ENCODE measurements at regions not wholly inside any gene's neighbourhood (a gene's known extent, or its start where the extent isn't known, plus 50 kb on each side); places are given as distances from the start of the nearest gene placed in this dataset.
A peak's percentile ranks its signal among the peaks of the same experiment; 100 is the strongest.

- Histone ChIP-seq H3K27me3 (ENCODE audit: control insufficient read depth in 4 of 4, insufficient read depth in 4 of 4, low read length in 3 of 4) (no peaks in the 10 kb centered on the region), H3K4me3 (ENCODE audit: low read depth in 1 of 3, low read length in 3 of 3) (no peak overlapping the region), H3K9ac (ENCODE audit: low read depth in 1 of 2, low read length in 2 of 2) (no peak overlapping the region), H3K27ac (ENCODE audit: low read depth in 1 of 2, low read length in 2 of 2) (no peak overlapping the region), H3K36me3 (ENCODE audit: control insufficient read depth in 4 of 4, insufficient read depth in 3 of 4, low read depth in 1 of 4, low read length in 3 of 4) (no peaks in the 10 kb centered on the region), H3K4me1 (ENCODE audit: control insufficient read depth in 4 of 4, insufficient read depth in 4 of 4, low read length in 3 of 4) (no peaks in the 10 kb centered on the region), H3K9me3 (ENCODE audit: control insufficient read depth in 4 of 4, low read length in 3 of 4) (no peaks in the 10 kb centered on the region)
- 90% methylated on average over 2 of the region's 2 CpGs for WGBS
- DNase-seq (ENCODE audit: low spot score), result no peak
- TF ChIP-seq EGR1 (IDR thresholded peaks at IDR 0.05; ENCODE audit: low read depth in 2 of 2), result no peak
- TF ChIP-seq HNF4A (conservative IDR thresholded peaks at IDR 0.05), result peak in 1 of 2 donors; percentile 19
Measured at GRCh38 chr1:88311907-88312306, 372.2 kb upstream of the PKN2 start.

GRCh38 chr1:88317396-88317795, 366.7 kb upstream of the PKN2 start:
- 73% methylated on average over 1 of the region's 1 CpG for WGBS
- DNase-seq (ENCODE audit: low spot score), result no peak
- H3K27ac ChIP-seq (ENCODE audit: low read depth in 1 of 2, low read length in 2 of 2), result no peak overlapping the region
- no peaks in the 10 kb centered on the region for H3K27me3 ChIP-seq (ENCODE audit: control insufficient read depth in 4 of 4, insufficient read depth in 4 of 4, low read length in 3 of 4)
- H3K4me3 ChIP-seq (ENCODE audit: low read depth in 1 of 3, low read length in 3 of 3), result no peak overlapping the region
- no peaks in the 10 kb centered on the region for H3K9me3 ChIP-seq (ENCODE audit: control insufficient read depth in 4 of 4, low read length in 3 of 4)
- no peak overlapping the region for H3K9ac ChIP-seq (ENCODE audit: low read depth in 1 of 2, low read length in 2 of 2)
- H3K4me1 ChIP-seq (ENCODE audit: control insufficient read depth in 4 of 4, insufficient read depth in 4 of 4, low read length in 3 of 4), result no peaks in the 10 kb centered on the region
- H3K36me3 ChIP-seq (ENCODE audit: control insufficient read depth in 4 of 4, insufficient read depth in 3 of 4, low read depth in 1 of 4, low read length in 3 of 4), result no peaks in the 10 kb centered on the region
- no peak for TF ChIP-seq RAD21 (IDR thresholded peaks at IDR 0.05)
- no peak for TF ChIP-seq NR2F2 (IDR thresholded peaks at IDR 0.05)
- TF ChIP-seq RXRA (IDR thresholded peaks at IDR 0.05), result no peak
- TF ChIP-seq YY1 (IDR thresholded peaks at IDR 0.05), result no peak
- no peak for TF ChIP-seq FOXA2 (IDR thresholded peaks at IDR 0.05)
- TF ChIP-seq HNF4G (IDR thresholded peaks at IDR 0.05), result no peak
- TF ChIP-seq SP1 (IDR thresholded peaks at IDR 0.05), result no peak
- TF ChIP-seq FOXA1 (IDR thresholded peaks at IDR 0.05), result no peak

- Histone ChIP-seq H3K4me1 (ENCODE audit: control insufficient read depth in 4 of 4, insufficient read depth in 4 of 4, low read length in 3 of 4) (no peaks in the 10 kb centered on the region), H3K27me3 (ENCODE audit: control insufficient read depth in 4 of 4, insufficient read depth in 4 of 4, low read length in 3 of 4) (no peaks in the 10 kb centered on the region), H3K9ac (ENCODE audit: low read depth in 1 of 2, low read length in 2 of 2) (no peak overlapping the region), H3K9me3 (ENCODE audit: control insufficient read depth in 4 of 4, low read length in 3 of 4) (no peaks in the 10 kb centered on the region), H3K36me3 (ENCODE audit: control insufficient read depth in 4 of 4, insufficient read depth in 3 of 4, low read depth in 1 of 4, low read length in 3 of 4) (no peaks in the 10 kb centered on the region), H3K4me3 (ENCODE audit: low read depth in 1 of 3, low read length in 3 of 3) (no peak overlapping the region), H3K27ac (ENCODE audit: low read depth in 1 of 2, low read length in 2 of 2) (no peak overlapping the region)
- no peak for DNase-seq (ENCODE audit: low spot score)
- 91% methylated on average over 7 of the region's 7 CpGs for WGBS
- TF ChIP-seq EGR1 (IDR thresholded peaks at IDR 0.05; ENCODE audit: low read depth in 2 of 2) (no peak), YY1 (IDR thresholded peaks at IDR 0.05) (no peak), ZBTB33 (IDR thresholded peaks at IDR 0.05) (no peak), HNF4A (conservative IDR thresholded peaks at IDR 0.05) (no peak), JUND (IDR thresholded peaks at IDR 0.05) (no peak), FOXA2 (IDR thresholded peaks at IDR 0.05) (no peak), CTCF (IDR thresholded peaks at IDR 0.05; ENCODE audit: low read depth, low read length, missing input control) (no peak), NR2F2 (IDR thresholded peaks at IDR 0.05) (no peak), REST (IDR thresholded peaks at IDR 0.05) (no peak), FOXA1 (IDR thresholded peaks at IDR 0.05) (no peak), SP1 (IDR thresholded peaks at IDR 0.05) (no peak), ATF3 (IDR thresholded peaks at IDR 0.05) (no peak), TAF1 (conservative IDR thresholded peaks at IDR 0.05) (no peak), HNF4G (IDR thresholded peaks at IDR 0.05) (no peak), GABPA (IDR thresholded peaks at IDR 0.05 in 1 of 2, conservative IDR thresholded peaks at IDR 0.05 in 1 of 2) (no peak), RXRA (IDR thresholded peaks at IDR 0.05) (no peak), MAX (IDR thresholded peaks at IDR 0.05) (no peak)
Measured at GRCh38 chr1:88318740-88319139, 365.3 kb upstream of the PKN2 start.
